Fibroblast of gingiva (primary cell): ENCODE measurements at regions not wholly inside any gene's neighbourhood (a gene's known extent, or its start where the extent isn't known, plus 50 kb on each side); places are given as distances from the start of the nearest gene placed in this dataset.

Source experiments
- DNase-seq: peaks from one replicate; pipeline ENCODE4 v3.0.0-alpha.2; 2011; ENCODE audit warnings: low read depth

GRCh38 chr4:177696438-177696966 lies 254.3 kb upstream of the AGA start:
- DNase-seq = no peak

- no peak for DNase-seq
Observed at GRCh38 chr4:177699365-177700213, 257.4 kb upstream of the AGA start.

- DNase-seq = no peak
Observed at GRCh38 chr4:177706916-177707315, 264.7 kb upstream of the AGA start.

GRCh38 chr4:177713454-177713853 lies 271.2 kb upstream of the AGA start:
- no peak for DNase-seq

GRCh38 chr4:177717407-177717806 lies 275.2 kb upstream of the AGA start:
- DNase-seq = no peak

- DNase-seq = no peak
Observed at GRCh38 chr4:177718514-177718913, 276.3 kb upstream of the AGA start.

GRCh38 chr4:177726111-177726510 lies 283.9 kb upstream of the AGA start:
- no peak for DNase-seq

- DNase-seq = no peak
Observed at GRCh38 chr4:177728361-177729152, 286.3 kb upstream of the AGA start.

GRCh38 chr4:177729681-177730080 lies 287.4 kb upstream of the AGA start:
- DNase-seq = no peak

GRCh38 chr4:177737387-177737940 lies 295.2 kb upstream of the AGA start:
- DNase-seq = no peak

- no peak for DNase-seq
Observed at GRCh38 chr4:177740563-177740962, 298.3 kb upstream of the AGA start.

GRCh38 chr4:177759729-177760128 lies 317.5 kb upstream of the AGA start:
- DNase-seq = no peak

- no peak for DNase-seq
Observed at GRCh38 chr4:177761692-177762091, 319.5 kb upstream of the AGA start.

- no peak for DNase-seq
Observed at GRCh38 chr4:177769155-177769554, 326.9 kb upstream of the AGA start.

GRCh38 chr4:177770776-177771175 lies 328.5 kb upstream of the AGA start:
- DNase-seq = no peak

GRCh38 chr4:177771645-177772044 lies 329.4 kb upstream of the AGA start:
- DNase-seq = no peak

- DNase-seq = no peak
Observed at GRCh38 chr4:177778623-177779022, 336.4 kb upstream of the AGA start.

- no peak for DNase-seq
Observed at GRCh38 chr4:177785000-177785399, 342.8 kb upstream of the AGA start.

- no peak for DNase-seq
Observed at GRCh38 chr4:177789610-177790009, 347.4 kb upstream of the AGA start.

GRCh38 chr4:177791188-177791587 lies 349.0 kb upstream of the AGA start:
- no peak for DNase-seq

- no peak for DNase-seq
Observed at GRCh38 chr4:177796841-177797240, 354.6 kb upstream of the AGA start.

GRCh38 chr4:177798161-177798560 lies 355.9 kb upstream of the AGA start:
- DNase-seq = no peak

- no peak for DNase-seq
Observed at GRCh38 chr4:177802162-177802561, 359.9 kb upstream of the AGA start.
